DND-41 (cell line): ENCODE measurements at regions not wholly inside any gene's neighbourhood (a gene's known extent, or its start where the extent isn't known, plus 50 kb on each side); places are given as distances from the start of the nearest gene placed in this dataset.

Experiments used
- CTCF ChIP-seq: IDR thresholded peaks from 2 replicates; pipeline ENCODE4 v1.5.1; 2012; ENCODE audit warnings: borderline replicate concordance, low read length, moderate library complexity, mild to moderate bottlenecking; ENCODE audit not compliant: poor library complexity, severe bottlenecking; ENCODE audit errors: extremely low read depth
- EZH2 ChIP-seq: IDR thresholded peaks from 3 replicates; pipeline ENCODE4 v1.6.1; 2012; ENCODE audit warnings: borderline replicate concordance, low read depth, mild to moderate bottlenecking, moderate library complexity, low read length, inconsistent platforms; ENCODE audit not compliant: severe bottlenecking

- TF ChIP-seq CTCF (no peak), EZH2 (no peak)
These were observed 82.9 kb downstream of the FEM1C start for GRCh38 chr5:115461506-115462290.
